Breast epithelium (tissue), 4 donors: ENCODE measurements at regions not wholly inside any gene's neighbourhood (a gene's known extent, or its start where the extent isn't known, plus 50 kb on each side); places are given as distances from the start of the nearest gene placed in this dataset.

ENCODE experiments used
- DNase-seq, 2 donors: peaks; one replicate each; pipeline ENCODE4 v3.0.0-alpha.2; 2019; ENCODE audit warnings: low spot score in 2 of 2
- H3K27ac ChIP-seq, 2 donors: fragments of 200-600 bp; sonication (generic) in 1 of 2; one replicate each; pipeline ENCODE4 v1.5.1; 2016 to 2019; ENCODE audit warnings: mild to moderate bottlenecking in 1 of 2
- H3K27me3 ChIP-seq, 2 donors: fragments of 200-600 bp; sonication (generic) in 1 of 2; one replicate each; pipeline versions ENCODE4 v1.5.1 to v1.6.0; 2017 to 2019; ENCODE audit warnings: control low read depth in 1 of 2, mild to moderate bottlenecking in 1 of 2
- H3K36me3 ChIP-seq: fragments of 200-600 bp; one replicate; pipeline ENCODE4 v1.5.1; 2019
- H3K4me1 ChIP-seq, 2 donors: fragments of 200-600 bp; sonication (generic); one replicate each; pipeline ENCODE4 v1.5.1; 2016 to 2019; ENCODE audit warnings: control low read depth in 1 of 2
- H3K4me3 ChIP-seq, 3 donors: fragments of 200-600 bp; sonication (generic); 1 replicate in 2 of 3; 2 replicates in 1 of 3; pipeline ENCODE4 v1.5.1; 2016 to 2019; ENCODE audit warnings: mild to moderate bottlenecking in 3 of 3, moderate library complexity in 2 of 3
- H3K9me3 ChIP-seq, 2 donors: fragments of 200-600 bp; sonication (generic) in 1 of 2; one replicate each; pipeline ENCODE4 v1.5.1; 2016 to 2019; ENCODE audit warnings: control low read depth in 1 of 2
- POLR2A ChIP-seq: fragments of 450-650 bp; IDR thresholded peaks from one replicate; pipeline ENCODE4 v1.6.1; 2016; ENCODE audit warnings: antibody characterized with exemption, mild to moderate bottlenecking, moderate library complexity
- POLR2AphosphoS5 ChIP-seq, 3 donors: sonication (generic); formaldehyde crosslinking; IDR thresholded peaks; one replicate each; pipeline ENCODE4 v1.6.1; 2017; ENCODE audit warnings: antibody characterized with exemption in 3 of 3
- intact Hi-C: fragments of 100-400 bp; cut with DNase I; formaldehyde crosslinking; loops from one replicate; pipeline ENCODE4 v1.15.1; 2023; ENCODE audit warnings: low total_unique reads
- TF ChIP-seq, protein P1 (sequence below), 3 donors: fragments of 450-650 bp; IDR thresholded peaks; one replicate each; pipeline ENCODE4 v1.5.1; 2016 to 2017; ENCODE audit warnings: antibody characterized with exemption in 3 of 3, mild to moderate bottlenecking in 3 of 3, moderate library complexity in 3 of 3

DNA sequence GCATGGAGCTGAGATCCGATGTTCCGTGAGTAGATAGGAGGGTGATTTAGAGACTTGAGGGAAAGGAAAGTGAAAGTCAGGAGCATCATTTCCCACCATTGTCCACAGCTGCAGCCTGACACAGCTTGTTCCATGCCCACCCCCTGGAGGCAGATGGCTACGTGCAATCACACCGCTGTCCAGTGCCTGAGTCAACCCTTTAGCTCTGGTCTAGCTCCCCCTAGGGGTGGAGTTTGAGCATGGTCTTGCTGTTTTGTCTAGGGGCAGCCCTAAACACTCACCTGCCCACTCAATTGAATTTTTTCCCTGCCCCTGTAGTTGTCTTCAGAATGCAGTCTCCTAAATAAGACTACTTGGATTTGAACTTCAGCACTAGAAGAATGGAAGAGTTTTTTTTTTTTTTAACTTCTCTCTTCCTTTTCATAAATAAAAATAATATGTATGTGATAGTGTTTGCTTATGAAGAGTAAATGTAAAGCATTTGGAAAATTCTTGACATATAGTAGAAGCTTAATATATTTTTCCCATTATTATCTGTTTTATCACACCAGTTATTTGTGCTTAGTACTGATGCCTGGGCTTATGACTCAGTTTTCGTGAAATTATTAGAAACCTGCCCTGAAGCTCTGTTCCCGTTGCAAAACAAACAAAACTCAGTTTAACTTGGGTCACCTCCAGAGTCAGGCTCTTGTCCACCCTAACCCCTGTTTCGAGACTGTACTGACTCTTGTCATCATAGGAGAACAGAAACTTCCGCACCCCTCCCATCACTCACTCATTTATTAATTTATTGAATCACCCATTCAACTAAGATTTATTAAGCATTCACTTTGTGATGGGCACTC is 814.8 kb downstream of the MAFB start:
- Histone ChIP-seq H3K4me3 (no peak overlapping the region), H3K36me3 (no peaks in the 10 kb centered on the region), H3K9me3 (no peaks in the 10 kb centered on the region), H3K27me3 (no peaks in the 10 kb centered on the region), H3K27ac (no peak overlapping the region), H3K4me1 (no peaks in the 10 kb centered on the region)
- TF ChIP-seq POLR2AphosphoS5 (IDR thresholded peaks at IDR 0.05) (peak in 1 of 3 donors; percentile 15), POLR2A (no peak)
- TF ChIP-seq, protein P1, sequence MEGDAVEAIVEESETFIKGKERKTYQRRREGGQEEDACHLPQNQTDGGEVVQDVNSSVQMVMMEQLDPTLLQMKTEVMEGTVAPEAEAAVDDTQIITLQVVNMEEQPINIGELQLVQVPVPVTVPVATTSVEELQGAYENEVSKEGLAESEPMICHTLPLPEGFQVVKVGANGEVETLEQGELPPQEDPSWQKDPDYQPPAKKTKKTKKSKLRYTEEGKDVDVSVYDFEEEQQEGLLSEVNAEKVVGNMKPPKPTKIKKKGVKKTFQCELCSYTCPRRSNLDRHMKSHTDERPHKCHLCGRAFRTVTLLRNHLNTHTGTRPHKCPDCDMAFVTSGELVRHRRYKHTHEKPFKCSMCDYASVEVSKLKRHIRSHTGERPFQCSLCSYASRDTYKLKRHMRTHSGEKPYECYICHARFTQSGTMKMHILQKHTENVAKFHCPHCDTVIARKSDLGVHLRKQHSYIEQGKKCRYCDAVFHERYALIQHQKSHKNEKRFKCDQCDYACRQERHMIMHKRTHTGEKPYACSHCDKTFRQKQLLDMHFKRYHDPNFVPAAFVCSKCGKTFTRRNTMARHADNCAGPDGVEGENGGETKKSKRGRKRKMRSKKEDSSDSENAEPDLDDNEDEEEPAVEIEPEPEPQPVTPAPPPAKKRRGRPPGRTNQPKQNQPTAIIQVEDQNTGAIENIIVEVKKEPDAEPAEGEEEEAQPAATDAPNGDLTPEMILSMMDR (IDR thresholded peaks at IDR 0.05): peak in 2 of 3 donors; percentile 50 to 72
- peak; percentile 39 to 53 for DNase-seq
- intact Hi-C loops: no loop called here

DNA sequence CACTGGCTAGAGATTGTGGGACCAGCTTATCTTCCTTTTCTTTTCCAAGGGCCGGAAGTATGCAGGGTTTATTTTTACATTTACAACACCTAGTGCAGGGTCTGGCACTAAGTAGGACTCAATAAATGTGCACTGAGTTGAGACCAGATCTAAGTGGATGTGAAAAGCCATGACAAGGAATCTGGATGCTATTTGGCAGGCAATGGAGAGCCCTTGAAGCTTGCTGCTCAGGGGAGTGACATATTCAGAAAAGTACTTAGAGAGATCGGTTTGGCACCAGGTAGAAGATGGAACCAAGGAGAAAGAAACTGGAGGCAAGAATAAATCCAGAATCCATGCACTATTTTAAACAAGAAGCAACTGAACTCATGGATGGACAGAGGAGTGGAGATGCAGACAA is 815.8 kb downstream of the MAFB start:
- Histone ChIP-seq H3K4me3 (no peak overlapping the region), H3K9me3 (no peaks in the 10 kb centered on the region), H3K27me3 (no peaks in the 10 kb centered on the region), H3K27ac (no peak overlapping the region), H3K4me1 (no peaks in the 10 kb centered on the region), H3K36me3 (no peaks in the 10 kb centered on the region)
- TF ChIP-seq POLR2A: no peak
- TF ChIP-seq, protein P1 (IDR thresholded peaks at IDR 0.05): no peak
- no peak for TF ChIP-seq POLR2AphosphoS5 (IDR thresholded peaks at IDR 0.05)
- intact Hi-C loops: no loop called here
- DNase-seq: no peak

DNA sequence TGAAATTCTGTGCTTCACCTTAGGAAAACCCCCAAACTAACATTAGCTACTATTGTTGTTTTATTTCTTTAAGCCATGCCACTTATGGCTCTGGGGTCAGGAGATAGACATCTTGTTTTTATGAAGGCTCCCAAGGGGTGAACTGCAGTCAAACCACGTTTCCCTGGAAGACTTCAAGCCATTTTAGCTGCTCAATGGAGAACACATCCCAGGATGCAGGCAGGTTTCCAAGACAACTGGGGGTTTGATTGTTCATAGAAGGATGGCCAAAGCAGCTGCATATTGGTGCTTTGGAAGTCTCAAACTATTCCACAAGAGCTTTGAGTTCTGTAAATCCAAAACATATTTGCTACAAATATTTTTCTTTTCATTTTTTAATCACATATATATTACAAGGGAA is 818.0 kb downstream of the MAFB start:
- TF ChIP-seq POLR2AphosphoS5 (IDR thresholded peaks at IDR 0.05) (no peak), POLR2A (no peak)
- TF ChIP-seq, protein P1 (IDR thresholded peaks at IDR 0.05): no peak
- Histone ChIP-seq H3K36me3 (no peaks in the 10 kb centered on the region), H3K4me3 (no peak overlapping the region), H3K27me3 (no peaks in the 10 kb centered on the region), H3K4me1 (no peaks in the 10 kb centered on the region), H3K9me3 (no peaks in the 10 kb centered on the region), H3K27ac (no peak overlapping the region)
- DNase-seq: no peak
- intact Hi-C loops: no loop called here

DNA sequence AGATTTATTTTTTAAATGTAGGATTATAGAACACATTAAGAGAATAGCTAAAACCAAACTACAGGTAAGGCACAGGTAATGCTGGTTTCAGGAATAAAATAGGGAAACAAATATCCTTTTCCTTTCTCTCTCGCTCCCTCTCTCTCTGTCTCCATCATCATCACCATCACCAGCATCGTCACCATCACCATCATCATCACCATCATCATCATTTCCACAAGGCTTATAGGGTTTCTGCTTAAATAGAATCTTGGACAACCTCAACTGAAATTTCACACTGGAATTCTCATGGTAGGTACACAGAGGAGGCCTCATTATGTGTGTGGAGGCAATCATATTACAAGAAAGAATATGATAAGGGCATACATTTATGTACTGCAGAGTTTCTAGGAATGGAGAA is 823.6 kb downstream of the MAFB start:
- Histone ChIP-seq H3K36me3 (no peaks in the 10 kb centered on the region), H3K27ac (no peak overlapping the region), H3K4me3 (no peak overlapping the region), H3K9me3 (no peaks in the 10 kb centered on the region), H3K27me3 (no peaks in the 10 kb centered on the region), H3K4me1 (no peaks in the 10 kb centered on the region)
- TF ChIP-seq POLR2AphosphoS5 (IDR thresholded peaks at IDR 0.05) (no peak), POLR2A (no peak)
- TF ChIP-seq, protein P1 (IDR thresholded peaks at IDR 0.05): no peak
- no peak for DNase-seq
- intact Hi-C loops: no loop called here

DNA sequence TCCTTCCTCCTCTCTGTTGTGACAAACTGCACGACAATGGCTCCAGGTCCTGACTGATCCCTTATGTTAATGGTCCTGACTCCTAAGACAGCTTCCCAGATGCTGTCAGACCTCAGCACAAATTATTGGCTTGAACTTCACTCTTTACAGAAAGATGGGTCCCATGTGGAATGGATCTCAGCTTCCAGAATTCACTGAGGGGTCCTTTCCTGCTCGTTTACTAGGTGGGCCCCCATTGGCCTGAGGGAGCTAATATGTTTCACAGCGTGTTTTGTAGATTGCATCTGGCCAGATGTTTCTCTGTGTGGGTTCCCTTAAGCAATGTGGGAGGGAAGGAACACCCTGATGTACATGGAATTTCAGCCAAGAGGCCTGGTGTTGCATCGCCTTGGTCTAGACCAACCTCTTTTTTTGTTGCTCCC is 826.6 kb downstream of the MAFB start:
- Histone ChIP-seq H3K4me3 (no peak overlapping the region), H3K4me1 (no peaks in the 10 kb centered on the region), H3K27ac (peak overlapping the region in 1 of 2 donors; percentile 2), H3K36me3 (no peaks in the 10 kb centered on the region), H3K27me3 (no peaks in the 10 kb centered on the region), H3K9me3 (no peaks in the 10 kb centered on the region)
- intact Hi-C loops: no loop called here
- no peak for DNase-seq
- TF ChIP-seq, protein P1 (IDR thresholded peaks at IDR 0.05): no peak
- no peak for TF ChIP-seq POLR2A
- no peak for TF ChIP-seq POLR2AphosphoS5 (IDR thresholded peaks at IDR 0.05)
